Stimulated activated CD4-positive, alpha-beta T cell treated with anti-CD3 and anti-CD28 coated beads, Interleukin-12 subunit alpha, Interleukin-12 subunit beta, amount 100 ng/mL, for 48 hours (primary cell): ENCODE measurements at regions not wholly inside any gene's neighbourhood (a gene's known extent, or its start where the extent isn't known, plus 50 kb on each side); places are given as distances from the start of the nearest gene placed in this dataset.

Experiments
- DNase-seq, 3 donors: peaks; one replicate each; pipeline ENCODE4 v3.0.0-alpha.2; 2020; ENCODE audit warnings: low read depth in 2 of 3, low spot score in 1 of 3

DNA sequence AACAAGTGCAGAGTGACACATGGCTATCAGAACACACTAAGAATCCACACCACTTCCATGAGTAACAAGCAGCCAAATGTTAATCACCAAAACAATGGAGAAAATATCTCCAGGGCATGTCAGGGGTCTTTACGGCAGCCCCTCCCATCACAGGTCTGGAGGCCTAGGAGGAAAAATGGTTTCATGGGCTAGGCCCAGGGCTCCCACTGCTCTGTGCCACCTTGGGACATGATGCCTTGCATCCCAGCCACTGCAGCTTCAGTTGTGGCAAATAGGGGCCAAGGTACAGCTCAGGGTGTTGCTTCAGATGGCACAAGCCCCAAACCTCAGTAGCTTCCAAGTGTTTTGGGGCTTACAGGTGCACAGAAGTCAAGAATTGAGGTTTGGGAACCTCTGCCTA is 66.6 kb downstream of the NEURL3 start:
- no peak for DNase-seq

DNA sequence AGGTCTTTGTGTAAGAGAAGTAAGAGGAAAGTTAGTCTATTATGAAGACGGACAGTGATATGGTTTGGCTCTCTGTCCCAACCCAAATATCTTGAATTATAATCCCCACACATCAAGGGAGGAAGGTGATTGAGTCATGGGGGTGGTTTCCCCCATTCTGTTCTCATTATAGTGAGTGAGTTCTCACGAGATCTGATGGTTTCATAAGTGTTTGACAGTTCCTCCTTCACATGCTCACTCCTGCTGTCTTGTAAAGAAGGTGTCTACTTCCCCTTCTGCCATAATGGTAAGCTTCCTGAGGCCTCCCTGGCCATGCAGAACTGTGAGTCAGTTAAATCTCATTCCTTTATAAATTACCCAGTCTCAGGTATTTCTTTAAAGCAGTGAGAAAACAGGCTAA is 67.6 kb downstream of the NEURL3 start:
- DNase-seq: no peak

DNA sequence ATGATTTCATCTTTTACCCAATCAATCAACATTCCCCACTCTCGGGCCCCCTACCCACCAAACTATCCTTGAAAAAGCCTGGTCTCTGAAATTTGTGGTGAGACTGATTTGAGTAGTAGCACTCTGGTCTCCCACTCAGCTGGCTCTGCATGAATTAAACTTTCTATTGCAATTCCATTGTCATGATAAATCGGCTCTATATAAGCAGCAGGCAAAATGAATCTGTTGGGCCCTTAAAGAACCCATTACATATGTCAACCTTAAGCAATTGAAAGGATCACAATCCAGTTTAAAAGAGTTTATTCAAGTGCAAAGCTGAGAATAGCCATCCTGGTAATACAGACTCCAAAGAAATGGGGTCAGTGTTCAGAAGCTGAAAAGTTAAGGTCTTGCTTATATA is 68.2 kb downstream of the NEURL3 start:
- DNase-seq: no peak

DNA sequence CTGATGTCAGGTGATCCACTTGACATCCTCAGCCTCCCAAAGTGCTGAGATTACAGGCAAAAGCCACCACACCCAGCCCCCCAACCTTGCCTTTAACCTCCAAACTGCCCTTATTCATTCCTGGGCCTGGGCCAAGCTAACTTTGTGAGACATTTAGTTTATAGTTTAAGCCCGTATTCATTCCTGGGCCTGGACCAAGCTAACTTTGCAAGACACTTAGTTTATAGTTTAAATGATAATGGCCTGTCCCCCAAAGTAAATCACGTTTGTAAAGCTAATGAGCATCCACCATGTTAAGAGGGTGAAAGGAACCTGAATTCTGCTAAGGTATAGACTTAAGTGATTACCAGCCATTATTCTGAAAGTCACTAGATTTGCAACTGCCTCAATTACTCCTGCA is 68.7 kb downstream of the NEURL3 start:
- DNase-seq: no peak

DNA sequence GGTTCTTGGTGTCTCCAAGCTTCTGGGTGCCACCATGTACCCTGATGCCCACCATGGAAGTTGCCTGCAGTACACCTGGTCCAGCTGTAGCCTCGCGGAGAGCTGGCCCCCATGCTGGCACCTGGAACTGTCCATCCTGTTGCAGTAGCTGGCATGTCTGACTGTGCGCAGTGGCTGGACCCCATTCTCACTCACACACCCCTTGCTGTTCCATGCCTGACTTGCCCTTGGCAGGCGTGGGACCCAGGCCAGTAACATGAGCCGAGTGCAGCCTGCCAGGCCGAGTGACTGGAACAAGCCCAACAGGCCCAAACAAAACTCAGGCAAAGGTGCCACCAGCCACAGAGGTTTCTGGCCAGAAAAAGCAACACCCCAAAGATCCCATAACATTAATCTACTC is 73.8 kb downstream of the NEURL3 start:
- DNase-seq: no peak

DNA sequence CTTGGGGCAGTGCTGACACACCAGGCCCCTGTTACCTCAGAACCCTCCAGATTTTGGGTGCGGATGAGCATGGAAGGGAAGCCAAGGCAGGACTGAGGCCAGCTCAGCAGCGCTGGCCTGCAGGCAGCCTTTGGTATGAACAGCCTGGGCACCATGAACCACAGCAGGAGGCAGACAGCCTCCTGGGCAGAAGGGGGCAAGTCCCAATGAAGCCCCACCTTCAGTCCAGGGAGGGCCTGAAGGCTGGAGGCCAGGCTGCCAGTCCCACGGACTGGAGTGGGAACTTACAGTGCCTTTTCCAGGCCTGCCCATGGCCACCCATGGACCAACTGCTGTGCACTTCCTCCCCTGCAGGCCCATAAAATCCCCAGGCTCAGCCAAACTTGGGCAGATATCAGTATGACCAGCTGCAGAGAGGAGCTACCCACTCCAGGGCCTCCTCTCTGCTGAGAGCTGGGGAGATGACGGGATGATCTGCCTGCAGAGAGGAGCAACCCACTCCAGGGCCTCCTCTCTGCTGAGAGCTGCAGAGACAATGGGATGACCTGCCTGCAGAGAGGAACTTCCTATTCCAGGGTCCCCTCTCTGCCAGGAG is 74.7 kb downstream of the NEURL3 start:
- DNase-seq: no peak

DNA sequence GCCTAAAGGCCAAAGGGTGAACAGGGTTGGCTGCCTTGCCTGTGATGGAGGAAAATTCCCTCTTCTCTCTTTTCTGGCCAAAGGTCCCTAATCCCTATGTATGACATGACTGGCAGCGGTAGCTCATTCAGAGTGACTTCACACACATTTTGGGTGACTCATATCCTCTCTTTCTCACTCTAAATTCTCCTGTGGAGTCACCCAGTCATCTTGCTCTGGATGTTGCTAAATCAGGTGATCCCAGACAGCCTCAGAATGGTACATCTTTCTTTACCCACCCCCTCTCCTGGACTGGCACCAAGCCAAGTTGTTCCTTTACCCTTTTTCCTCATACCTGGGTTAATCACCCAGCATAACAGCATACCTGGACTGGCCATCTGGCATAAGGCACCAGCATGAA is 77.2 kb downstream of the NEURL3 start:
- peak in 1 of 3 donors; percentile 10 for DNase-seq

DNA sequence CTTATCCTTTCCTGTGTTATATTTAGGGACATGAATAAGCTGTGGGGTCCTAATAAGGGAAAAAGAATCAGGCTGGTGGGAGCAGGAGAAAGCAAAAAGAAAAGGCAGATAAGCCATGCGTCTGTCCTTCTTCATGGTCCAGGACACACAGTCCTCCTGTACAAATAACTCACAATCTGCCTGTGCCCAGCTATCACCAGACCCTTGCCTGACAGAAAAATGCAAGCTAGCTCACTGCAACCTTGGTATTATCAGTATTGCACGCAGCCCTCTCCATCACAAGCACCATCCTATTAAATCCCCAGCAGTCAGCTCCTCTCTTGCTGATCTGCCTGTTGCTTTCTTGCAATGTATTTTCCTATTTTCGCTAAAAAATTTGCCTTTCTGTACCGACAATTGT is 78.0 kb downstream of the NEURL3 start:
- no peak for DNase-seq

DNA sequence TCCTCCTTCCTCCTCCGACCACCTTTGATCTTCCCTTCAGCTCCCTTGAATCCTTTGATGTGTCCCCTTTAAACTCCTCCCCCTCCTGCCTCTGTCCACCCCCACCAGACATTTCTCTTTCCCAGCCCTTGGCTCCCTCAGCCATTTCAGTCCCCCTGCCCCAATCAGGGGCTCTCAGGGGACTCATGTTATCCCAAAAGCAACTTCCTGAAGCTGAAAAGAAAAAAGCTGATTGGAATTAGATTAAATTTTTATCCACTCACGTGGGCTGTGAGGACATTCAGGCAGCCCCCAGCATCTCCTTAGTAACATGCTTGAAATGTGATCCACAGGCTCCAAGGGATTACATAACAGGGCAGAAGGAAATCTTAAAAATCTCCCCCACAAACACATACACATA is 81.3 kb downstream of the NEURL3 start:
- no peak for DNase-seq
